Nephron progenitor cell (in vitro differentiated cells): ENCODE measurements at regions not wholly inside any gene's neighbourhood (a gene's known extent, or its start where the extent isn't known, plus 50 kb on each side); places are given as distances from the start of the nearest gene placed in this dataset.
"Not testable (repeated sequence)": the region's sequence is repeated elsewhere in the genome, so short reads cannot be mapped to it uniquely, and the experiment has no call there.

ENCODE experiments used
- DNase-seq: peaks from one replicate; pipeline ENCODE4 v3.0.0; 2021
- H3K27ac Mint-ChIP-seq: 2 replicates; pipeline ENCODE4 v1.8.0; 2021; ENCODE audit warnings: mild to moderate bottlenecking, moderate library complexity, mixed read lengths
- H3K27me3 Mint-ChIP-seq: 2 replicates; pipeline ENCODE4 v1.8.0; 2021; ENCODE audit warnings: mild to moderate bottlenecking, low read depth, mixed read lengths; ENCODE audit not compliant: poor library complexity
- H3K36me3 Mint-ChIP-seq: 2 replicates; pipeline ENCODE4 v1.8.0; 2021; ENCODE audit warnings: low read depth, mixed read lengths
- H3K4me1 Mint-ChIP-seq: 2 replicates; pipeline ENCODE4 v1.8.0; 2021; ENCODE audit warnings: mixed read lengths
- H3K4me3 Mint-ChIP-seq: 2 replicates; pipeline ENCODE4 v1.8.0; 2021; ENCODE audit warnings: mild to moderate bottlenecking, moderate library complexity, mixed read lengths
- H3K9me3 Mint-ChIP-seq: 2 replicates; pipeline ENCODE4 v1.8.0; 2021; ENCODE audit warnings: mild to moderate bottlenecking, moderate library complexity, mixed read lengths
- TF ChIP-seq, protein P1 (sequence below): fragments of 200-600 bp; sonication (generic); IDR thresholded peaks from 2 replicates; pipeline ENCODE4 v1.5.0; 2021; ENCODE audit warnings: antibody characterized with exemption

DNA sequence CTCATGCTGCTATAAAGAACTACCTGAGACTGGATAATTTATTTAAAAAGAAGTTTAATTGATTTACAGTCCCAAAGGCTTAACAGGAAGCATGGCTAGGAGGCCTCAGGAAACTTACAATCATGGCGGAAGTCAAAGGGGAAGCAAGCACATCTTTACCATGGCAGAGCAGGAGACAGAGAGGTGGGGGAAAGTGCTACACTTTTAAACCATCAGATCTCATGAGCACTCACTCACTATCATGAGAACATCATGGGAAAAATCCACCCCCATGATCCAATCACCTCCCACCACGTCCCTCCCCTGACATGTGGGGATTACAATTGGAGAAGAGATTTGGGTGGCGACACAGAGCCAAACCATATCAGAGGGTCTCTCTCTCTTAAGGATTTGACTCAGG, 108.6 kb upstream of the PODXL start:
- no peak for DNase-seq
- Mint-ChIP-seq H3K27ac (no peak overlapping the region), H3K36me3 (no peaks in the 10 kb centered on the region), H3K4me3 (no peak overlapping the region), H3K9me3 (peaks cover 20% of the 10 kb centered on the region), H3K27me3 (peaks cover 30% of the 10 kb centered on the region), H3K4me1 (no peaks in the 10 kb centered on the region)
- TF ChIP-seq, protein P1, sequence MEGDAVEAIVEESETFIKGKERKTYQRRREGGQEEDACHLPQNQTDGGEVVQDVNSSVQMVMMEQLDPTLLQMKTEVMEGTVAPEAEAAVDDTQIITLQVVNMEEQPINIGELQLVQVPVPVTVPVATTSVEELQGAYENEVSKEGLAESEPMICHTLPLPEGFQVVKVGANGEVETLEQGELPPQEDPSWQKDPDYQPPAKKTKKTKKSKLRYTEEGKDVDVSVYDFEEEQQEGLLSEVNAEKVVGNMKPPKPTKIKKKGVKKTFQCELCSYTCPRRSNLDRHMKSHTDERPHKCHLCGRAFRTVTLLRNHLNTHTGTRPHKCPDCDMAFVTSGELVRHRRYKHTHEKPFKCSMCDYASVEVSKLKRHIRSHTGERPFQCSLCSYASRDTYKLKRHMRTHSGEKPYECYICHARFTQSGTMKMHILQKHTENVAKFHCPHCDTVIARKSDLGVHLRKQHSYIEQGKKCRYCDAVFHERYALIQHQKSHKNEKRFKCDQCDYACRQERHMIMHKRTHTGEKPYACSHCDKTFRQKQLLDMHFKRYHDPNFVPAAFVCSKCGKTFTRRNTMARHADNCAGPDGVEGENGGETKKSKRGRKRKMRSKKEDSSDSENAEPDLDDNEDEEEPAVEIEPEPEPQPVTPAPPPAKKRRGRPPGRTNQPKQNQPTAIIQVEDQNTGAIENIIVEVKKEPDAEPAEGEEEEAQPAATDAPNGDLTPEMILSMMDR = no peak

DNA sequence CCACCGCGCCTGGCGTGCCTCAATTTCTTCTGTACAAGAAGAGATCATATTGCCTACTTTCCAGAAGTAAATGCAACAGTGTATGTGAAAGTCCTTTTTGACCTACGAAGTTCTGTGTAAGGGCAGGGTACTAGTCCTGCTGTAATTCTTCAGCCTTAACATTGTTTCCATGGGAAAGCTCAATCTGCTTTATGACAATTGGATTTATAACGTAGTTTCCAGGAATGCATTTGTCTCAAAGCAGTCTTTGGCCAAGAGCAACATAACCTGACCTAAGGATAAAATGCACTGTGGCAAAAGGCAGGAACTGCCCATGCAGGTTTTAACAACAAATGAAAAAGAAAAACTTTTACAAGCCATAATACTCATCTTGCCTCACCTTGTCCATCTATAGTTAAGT, 108.1 kb upstream of the PODXL start:
- peaks cover 20% of the 10 kb centered on the region for H3K9me3 Mint-ChIP-seq

DNA sequence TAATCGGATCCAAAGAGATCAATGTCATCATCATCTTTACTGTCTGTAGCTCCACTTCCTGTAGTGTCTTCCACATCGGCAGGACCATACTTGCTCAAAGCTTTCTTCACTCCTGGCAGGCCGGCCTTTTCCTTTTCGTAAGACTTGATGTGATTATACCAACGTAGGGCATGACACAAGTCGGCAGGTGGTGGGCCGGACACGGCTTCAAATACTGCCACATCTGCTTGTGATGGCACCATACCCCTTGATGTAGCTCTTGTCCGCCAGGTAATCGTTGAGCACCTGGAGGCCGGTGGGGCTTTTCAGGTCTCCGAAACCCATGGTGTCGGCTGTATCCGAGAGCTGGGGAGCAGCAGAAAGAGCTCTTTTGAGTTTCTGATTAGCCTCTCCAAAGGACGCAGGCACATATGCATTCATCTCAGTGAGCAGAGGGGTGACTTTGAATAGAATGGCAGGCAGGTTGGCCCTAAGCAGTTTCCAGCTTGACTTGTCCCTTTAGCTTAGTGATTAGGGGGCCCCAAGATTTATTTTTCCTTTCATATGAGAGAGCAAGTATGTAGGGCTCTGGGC, 106.0 kb upstream of the PODXL start:
- not testable (repeated sequence) for H3K27ac Mint-ChIP-seq, DNase-seq, H3K4me3 Mint-ChIP-seq, H3K36me3 Mint-ChIP-seq, H3K4me1 Mint-ChIP-seq
- peaks cover 20% of the 10 kb centered on the region for H3K9me3 Mint-ChIP-seq
- peaks cover 27% of the 10 kb centered on the region for H3K27me3 Mint-ChIP-seq

More for the DNA sequence above, 108.1 kb upstream of the PODXL start:
- TF ChIP-seq, protein P1 = no peak
- Mint-ChIP-seq H3K4me3 (no peak overlapping the region), H3K4me1 (no peaks in the 10 kb centered on the region), H3K27ac (no peak overlapping the region), H3K36me3 (no peaks in the 10 kb centered on the region), H3K27me3 (peaks cover 29% of the 10 kb centered on the region)
- no peak for DNase-seq

DNA sequence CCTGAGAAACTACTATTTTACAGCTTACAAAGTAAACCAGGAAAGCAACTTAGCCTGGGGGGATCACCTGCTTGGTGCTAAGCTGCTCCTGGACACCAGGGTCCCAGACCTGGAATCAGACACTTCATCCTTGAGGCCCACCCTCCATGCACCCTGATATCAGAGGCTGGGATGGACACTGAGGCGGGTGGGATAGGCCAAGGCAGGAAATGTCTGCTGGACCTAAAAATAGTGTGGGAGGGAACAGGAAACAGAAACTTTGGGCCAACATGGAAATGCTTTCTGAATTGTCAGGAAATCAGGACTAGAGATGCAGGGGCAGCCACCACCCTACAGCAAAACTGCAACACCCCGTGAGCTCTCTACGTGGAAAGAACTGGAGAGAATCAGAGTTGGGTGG, 101.5 kb upstream of the PODXL start:
- Mint-ChIP-seq H3K4me3 (no peak overlapping the region), H3K36me3 (no peaks in the 10 kb centered on the region), H3K27ac (no peak overlapping the region), H3K4me1 (peaks cover 6% of the 10 kb centered on the region), H3K9me3 (no peaks in the 10 kb centered on the region), H3K27me3 (peaks cover 10% of the 10 kb centered on the region)
- no peak for DNase-seq
- TF ChIP-seq, protein P1 = no peak

DNA sequence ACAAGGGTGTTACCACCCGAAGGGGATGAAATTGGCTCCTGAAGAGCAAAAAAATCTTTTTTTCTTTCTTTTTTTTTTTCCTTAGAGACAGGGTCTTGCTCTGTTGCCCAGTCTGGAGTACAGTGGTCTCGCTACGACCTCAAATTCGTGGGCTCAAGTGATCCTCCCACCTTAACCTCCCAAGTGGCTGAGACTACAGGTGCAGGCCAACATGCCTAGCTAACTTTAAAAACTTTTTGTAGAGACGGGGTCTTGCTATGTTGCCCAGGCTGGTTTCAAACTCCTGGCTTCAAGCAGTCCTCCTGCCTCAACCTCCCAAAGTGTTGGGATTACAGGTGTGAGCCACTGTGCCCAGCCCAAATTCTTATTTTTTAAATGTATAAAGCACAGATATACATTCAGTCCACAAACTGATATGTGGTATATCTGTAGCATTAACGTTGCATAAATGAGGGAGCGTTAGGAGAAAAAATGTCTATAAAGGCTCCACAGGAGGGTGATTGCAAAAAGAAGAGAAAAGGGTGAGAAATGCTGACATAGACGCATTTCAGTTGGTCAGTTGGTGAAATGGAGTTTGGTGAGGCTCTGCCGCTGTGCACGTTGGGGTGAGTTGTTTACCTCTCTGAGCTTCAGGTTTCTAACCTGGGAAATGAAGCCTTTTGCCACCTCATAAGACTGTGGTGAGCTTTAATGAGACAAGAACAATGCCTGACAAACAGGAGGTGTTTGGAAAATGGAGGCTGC, 100.7 kb upstream of the PODXL start:
- H3K9me3 Mint-ChIP-seq = no peaks in the 10 kb centered on the region
- TF ChIP-seq, protein P1 = no peak
- H3K36me3 Mint-ChIP-seq = no peaks in the 10 kb centered on the region
- H3K4me3 Mint-ChIP-seq = no peak overlapping the region
- H3K27ac Mint-ChIP-seq = no peak overlapping the region
- H3K4me1 Mint-ChIP-seq = peaks cover 6% of the 10 kb centered on the region
- H3K27me3 Mint-ChIP-seq = peaks cover 4% of the 10 kb centered on the region
- DNase-seq = no peak

DNA sequence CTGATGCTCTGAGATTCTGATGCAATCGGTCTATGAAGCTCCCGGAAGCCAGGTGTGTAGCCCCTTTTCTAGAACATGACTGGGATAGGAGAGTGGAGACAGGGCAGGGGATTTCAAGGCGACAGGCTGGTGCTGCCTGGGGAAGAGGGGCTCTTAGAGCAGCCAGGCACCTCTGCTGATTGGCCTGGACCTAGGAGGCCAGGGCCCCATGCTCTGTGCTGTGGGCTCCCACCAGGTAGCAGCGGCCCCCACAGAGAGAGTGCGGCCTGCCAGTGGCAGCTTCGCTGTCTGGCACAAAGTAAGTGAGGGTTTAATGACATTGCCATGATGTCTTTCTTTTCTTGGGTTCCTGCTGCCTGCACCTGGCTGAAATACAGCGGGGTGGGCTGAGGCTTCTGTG, 99.4 kb upstream of the PODXL start:
- TF ChIP-seq, protein P1 = no peak
- no peaks in the 10 kb centered on the region for H3K36me3 Mint-ChIP-seq

More for the DNA sequence above, 99.4 kb upstream of the PODXL start:
- peak overlapping the region; percentile 32 for H3K27ac Mint-ChIP-seq
- H3K4me1 Mint-ChIP-seq = peaks cover 6% of the 10 kb centered on the region
- no peaks in the 10 kb centered on the region for H3K9me3 Mint-ChIP-seq
- no peak overlapping the region for H3K4me3 Mint-ChIP-seq
- DNase-seq = no peak
- no peaks in the 10 kb centered on the region for H3K27me3 Mint-ChIP-seq
